ENCODE measurements at regions not wholly inside any gene's neighbourhood (a gene's known extent, or its start where the extent isn't known, plus 50 kb on each side); places are given as distances from the start of the nearest gene placed in this dataset.

DNA sequence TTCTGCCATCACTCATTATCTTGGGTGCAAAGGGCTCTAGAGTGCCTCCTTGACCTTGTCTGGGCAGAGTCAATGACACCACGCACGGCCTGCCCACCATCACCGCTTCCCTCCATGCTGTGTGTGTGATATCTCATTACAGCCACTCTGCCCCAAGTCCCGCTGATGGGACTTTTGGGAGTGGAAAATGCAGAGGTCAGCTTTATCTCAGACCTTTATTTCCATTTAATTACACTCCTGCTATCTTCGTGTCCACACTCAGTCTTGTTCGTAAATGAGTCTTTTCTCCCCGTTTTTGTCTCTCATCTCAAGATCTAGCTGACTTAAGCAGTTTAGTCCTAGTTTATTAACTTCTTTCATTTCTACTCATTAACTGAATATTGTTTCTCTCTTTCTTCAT, 226.2 kb downstream of the ICE1 start:
- no peaks in the 10 kb centered on the region for H3K27me3 ChIP-seq (ENCODE audit: insufficient read depth, low read length)
- no peaks in the 10 kb centered on the region for H3K36me3 ChIP-seq (ENCODE audit: insufficient read depth, low read length)
- no peak overlapping the region for H3K9ac ChIP-seq (ENCODE audit: low read depth, low read length)
- WGBS: 95% methylated on average over 7 of the region's 7 CpGs
- H3K4me1 ChIP-seq (ENCODE audit: insufficient read depth, low read length): no peaks in the 10 kb centered on the region
- no peaks in the 10 kb centered on the region for H3K9me3 ChIP-seq (ENCODE audit: insufficient read depth, low read depth, low read length)
- no peak overlapping the region for H3K27ac ChIP-seq (ENCODE audit: low read depth, low read length)
- no peak overlapping the region for H3K4me3 ChIP-seq (ENCODE audit: low read length)

DNA sequence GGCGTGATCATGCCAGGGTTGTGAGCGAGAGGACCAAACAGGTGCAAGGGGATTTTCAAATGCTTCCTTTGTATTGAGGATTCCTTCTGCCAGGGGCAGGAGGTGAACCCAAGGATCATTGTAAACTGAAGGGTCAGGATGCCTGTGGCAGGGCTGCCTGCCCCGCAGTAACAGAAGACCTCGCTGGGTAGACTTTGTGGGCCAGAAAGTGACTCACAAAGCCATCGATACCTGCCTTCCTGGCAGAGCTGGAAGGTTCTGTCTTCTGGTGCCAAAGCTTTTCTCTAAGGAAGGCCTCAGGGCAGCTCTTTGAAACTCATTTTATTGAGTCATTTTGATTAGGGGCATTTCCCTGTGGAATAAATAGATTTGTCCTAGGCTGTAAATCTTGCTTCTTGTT, 223.4 kb downstream of the ICE1 start:
- no peak overlapping the region for H3K4me3 ChIP-seq (ENCODE audit: low read length)
- no peak overlapping the region for H3K27ac ChIP-seq (ENCODE audit: low read depth, low read length)
- H3K9ac ChIP-seq (ENCODE audit: low read depth, low read length): no peak overlapping the region
- no peaks in the 10 kb centered on the region for H3K36me3 ChIP-seq (ENCODE audit: insufficient read depth, low read length)
- no peaks in the 10 kb centered on the region for H3K9me3 ChIP-seq (ENCODE audit: insufficient read depth, low read depth, low read length)
- no peaks in the 10 kb centered on the region for H3K4me1 ChIP-seq (ENCODE audit: insufficient read depth, low read length)
- 96% methylated on average over 5 of the region's 5 CpGs for WGBS
- no peaks in the 10 kb centered on the region for H3K27me3 ChIP-seq (ENCODE audit: insufficient read depth, low read length)

DNA sequence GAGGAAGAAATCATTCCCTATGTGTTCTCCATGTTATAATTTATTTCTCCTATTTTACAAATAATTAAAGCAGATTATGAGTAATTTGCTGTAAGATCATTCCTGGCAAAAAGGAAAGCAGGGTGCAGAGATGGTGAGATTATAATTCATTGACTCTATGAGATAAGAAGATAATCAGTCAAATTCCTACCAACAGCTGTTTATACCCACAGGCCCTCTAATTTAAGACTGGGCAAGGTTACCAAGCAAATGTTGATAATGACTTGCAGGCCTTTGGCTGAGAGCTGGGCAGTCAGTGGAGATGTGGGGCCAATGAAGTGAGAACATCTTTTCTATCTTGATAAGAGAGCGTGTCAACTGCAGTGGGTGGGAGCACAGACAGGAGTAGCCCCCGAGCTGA, 222.7 kb downstream of the ICE1 start:
- Histone ChIP-seq H3K4me1 (ENCODE audit: insufficient read depth, low read length) (no peaks in the 10 kb centered on the region), H3K27me3 (ENCODE audit: insufficient read depth, low read length) (no peaks in the 10 kb centered on the region), H3K4me3 (ENCODE audit: low read length) (no peak overlapping the region), H3K9me3 (ENCODE audit: insufficient read depth, low read depth, low read length) (no peaks in the 10 kb centered on the region), H3K36me3 (ENCODE audit: insufficient read depth, low read length) (no peaks in the 10 kb centered on the region), H3K27ac (ENCODE audit: low read depth, low read length) (no peak overlapping the region), H3K9ac (ENCODE audit: low read depth, low read length) (no peak overlapping the region)
- WGBS: 91% methylated on average over 2 of the region's 2 CpGs

DNA sequence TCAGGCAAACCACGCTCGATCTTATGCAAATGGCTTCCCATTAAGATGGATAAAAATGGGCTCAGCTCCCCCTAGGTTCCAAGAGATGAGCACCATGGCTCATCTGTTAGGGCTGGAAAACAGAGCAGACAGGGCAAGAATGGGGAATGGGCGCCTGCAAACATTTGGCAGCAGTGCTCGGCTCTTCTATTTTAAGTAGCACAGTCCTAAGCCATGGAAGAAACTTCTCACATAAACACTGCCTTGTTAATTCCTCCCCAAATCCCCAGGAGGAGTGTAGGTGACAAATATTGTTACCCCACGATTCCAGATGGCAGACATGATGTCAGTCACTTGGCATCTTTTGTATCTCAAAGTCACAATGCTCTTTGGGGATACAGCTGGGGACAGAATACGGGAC, 221.8 kb downstream of the ICE1 start:
- 87% methylated on average over 6 of the region's 6 CpGs for WGBS
- H3K36me3 ChIP-seq (ENCODE audit: insufficient read depth, low read length): no peaks in the 10 kb centered on the region
- no peaks in the 10 kb centered on the region for H3K9me3 ChIP-seq (ENCODE audit: insufficient read depth, low read depth, low read length)
- no peaks in the 10 kb centered on the region for H3K4me1 ChIP-seq (ENCODE audit: insufficient read depth, low read length)
- no peak overlapping the region for H3K27ac ChIP-seq (ENCODE audit: low read depth, low read length)
- no peak overlapping the region for H3K9ac ChIP-seq (ENCODE audit: low read depth, low read length)
- H3K27me3 ChIP-seq (ENCODE audit: insufficient read depth, low read length): no peaks in the 10 kb centered on the region
- no peak overlapping the region for H3K4me3 ChIP-seq (ENCODE audit: low read length)

DNA sequence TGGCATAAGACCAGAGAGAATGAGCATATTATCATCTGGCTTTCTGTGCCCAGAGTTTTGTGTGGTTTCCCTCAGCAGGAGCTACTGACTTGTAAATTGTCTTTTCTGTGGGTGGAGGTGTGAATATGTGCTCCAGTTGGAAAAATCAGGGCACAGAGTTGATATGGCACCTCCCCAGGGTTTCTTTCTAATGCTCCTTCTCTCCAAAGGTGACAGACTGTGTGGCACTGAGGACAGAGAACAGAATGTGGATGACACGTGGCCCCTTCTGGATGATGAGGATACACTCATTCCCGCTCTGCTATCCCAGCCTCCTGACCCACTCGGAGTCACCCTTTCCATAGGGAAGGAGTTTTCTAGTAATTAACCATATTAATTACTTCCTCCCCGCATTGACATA, 221.0 kb downstream of the ICE1 start:
- Histone ChIP-seq H3K36me3 (ENCODE audit: insufficient read depth, low read length) (no peaks in the 10 kb centered on the region), H3K9ac (ENCODE audit: low read depth, low read length) (no peak overlapping the region), H3K9me3 (ENCODE audit: insufficient read depth, low read depth, low read length) (no peaks in the 10 kb centered on the region), H3K4me3 (ENCODE audit: low read length) (no peak overlapping the region), H3K27ac (ENCODE audit: low read depth, low read length) (no peak overlapping the region), H3K4me1 (ENCODE audit: insufficient read depth, low read length) (no peaks in the 10 kb centered on the region), H3K27me3 (ENCODE audit: insufficient read depth, low read length) (no peaks in the 10 kb centered on the region)
- WGBS: 85% methylated on average over 2 of the region's 4 CpGs

DNA sequence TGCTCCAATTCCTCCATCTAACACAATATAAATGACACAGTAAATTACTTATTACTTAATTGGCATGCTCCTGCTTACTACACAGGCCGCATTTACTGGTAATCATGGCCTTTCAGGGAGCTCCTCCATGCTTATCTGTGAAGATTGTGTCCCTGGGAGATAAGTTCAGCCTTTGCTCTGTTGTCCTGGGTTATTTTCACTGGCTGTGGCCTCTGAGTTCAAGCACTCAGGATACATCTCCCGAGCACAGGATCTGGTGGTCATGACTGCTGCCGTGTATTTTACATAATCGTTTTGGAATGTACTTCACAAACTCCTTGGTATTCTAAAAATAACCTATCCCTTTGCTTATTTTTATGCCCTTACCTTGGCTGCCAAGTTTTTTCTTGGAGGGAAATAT, 215.7 kb downstream of the ICE1 start:
- WGBS: 87% methylated on average over 4 of the region's 4 CpGs
- H3K36me3 ChIP-seq (ENCODE audit: insufficient read depth, low read length): no peaks in the 10 kb centered on the region
- H3K27ac ChIP-seq (ENCODE audit: low read depth, low read length): no peak overlapping the region
- no peaks in the 10 kb centered on the region for H3K9me3 ChIP-seq (ENCODE audit: insufficient read depth, low read depth, low read length)
- no peaks in the 10 kb centered on the region for H3K4me1 ChIP-seq (ENCODE audit: insufficient read depth, low read length)
- H3K4me3 ChIP-seq (ENCODE audit: low read length): no peak overlapping the region
- no peak overlapping the region for H3K9ac ChIP-seq (ENCODE audit: low read depth, low read length)
- H3K27me3 ChIP-seq (ENCODE audit: insufficient read depth, low read length): no peaks in the 10 kb centered on the region

DNA sequence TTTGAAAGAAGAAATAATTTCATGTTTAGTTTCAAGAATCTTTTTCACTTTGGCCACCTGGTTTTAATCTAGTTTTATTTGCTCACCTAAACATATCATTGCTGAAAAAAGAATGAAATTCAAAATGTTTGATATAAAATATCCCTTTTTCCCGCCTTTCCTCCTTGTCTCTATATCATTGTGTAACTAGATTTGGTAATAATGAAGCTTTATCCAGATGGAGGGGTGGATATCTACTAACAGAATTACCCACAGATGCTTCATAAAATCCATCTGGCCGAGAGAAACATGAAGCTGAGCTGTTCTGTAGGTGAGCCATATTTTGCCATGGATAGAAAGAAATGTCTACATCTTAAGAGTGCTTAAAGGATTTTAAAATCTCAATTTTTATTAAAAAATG, 214.7 kb downstream of the ICE1 start:
- H3K27me3 ChIP-seq (ENCODE audit: insufficient read depth, low read length): no peaks in the 10 kb centered on the region
- H3K4me3 ChIP-seq (ENCODE audit: low read length): no peak overlapping the region
- H3K9ac ChIP-seq (ENCODE audit: low read depth, low read length): no peak overlapping the region
- no peak overlapping the region for H3K27ac ChIP-seq (ENCODE audit: low read depth, low read length)
- no peaks in the 10 kb centered on the region for H3K36me3 ChIP-seq (ENCODE audit: insufficient read depth, low read length)
- WGBS: no CpG with 5 or more reads among the region's 2 CpGs
- no peaks in the 10 kb centered on the region for H3K4me1 ChIP-seq (ENCODE audit: insufficient read depth, low read length)
- H3K9me3 ChIP-seq (ENCODE audit: insufficient read depth, low read depth, low read length): peaks cover 10% of the 10 kb centered on the region; the same call in 1 of the 2 replicates

DNA sequence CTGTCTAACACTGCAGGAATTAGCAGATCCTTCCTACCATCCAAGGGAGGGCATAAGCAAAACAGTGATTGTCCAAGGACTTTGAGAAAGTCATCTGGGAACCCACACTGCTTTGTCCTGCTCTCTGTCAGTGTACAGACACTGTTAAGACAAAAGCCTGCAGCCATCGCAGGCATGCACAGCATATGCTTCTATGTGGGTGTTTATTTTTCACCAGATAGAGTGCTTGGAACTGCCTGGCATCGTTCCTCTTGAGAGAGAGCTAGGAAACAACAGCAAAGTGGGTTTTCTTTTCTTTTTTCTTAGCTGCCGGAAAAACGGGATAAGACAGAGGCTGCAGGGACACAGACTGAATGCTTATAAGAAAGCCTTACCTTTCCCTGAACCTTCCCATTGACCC, 212.3 kb downstream of the ICE1 start:
- Histone ChIP-seq H3K36me3 (ENCODE audit: insufficient read depth, low read length) (no peaks in the 10 kb centered on the region), H3K4me3 (ENCODE audit: low read length) (no peak overlapping the region), H3K9me3 (ENCODE audit: insufficient read depth, low read depth, low read length) (peaks cover 10% of the 10 kb centered on the region; the same call in 1 of the 2 replicates), H3K27me3 (ENCODE audit: insufficient read depth, low read length) (no peaks in the 10 kb centered on the region), H3K27ac (ENCODE audit: low read depth, low read length) (no peak overlapping the region), H3K9ac (ENCODE audit: low read depth, low read length) (no peak overlapping the region), H3K4me1 (ENCODE audit: insufficient read depth, low read length) (no peaks in the 10 kb centered on the region)
- 94% methylated on average over 4 of the region's 4 CpGs for WGBS

DNA sequence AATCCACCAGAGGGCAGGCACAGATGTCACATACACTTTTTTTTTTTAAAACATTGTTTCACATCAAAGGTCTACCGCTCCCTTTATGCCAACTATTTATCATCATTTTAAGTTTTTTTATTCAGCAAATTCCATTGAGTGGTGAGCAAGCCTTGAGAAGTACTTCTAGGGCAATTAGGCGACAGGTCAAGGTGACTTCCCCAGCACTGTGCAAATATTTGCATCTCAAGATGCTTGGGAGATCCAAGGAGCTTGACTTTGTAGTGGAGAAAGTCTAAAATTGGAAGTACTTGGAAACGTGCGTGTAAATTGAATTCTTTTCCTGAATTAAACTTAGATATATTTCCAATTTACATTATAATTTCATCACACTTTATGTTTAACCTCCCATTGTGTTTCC, 211.1 kb downstream of the ICE1 start:
- H3K4me3 ChIP-seq (ENCODE audit: low read length): no peak overlapping the region
- H3K27ac ChIP-seq (ENCODE audit: low read depth, low read length): no peak overlapping the region
- H3K9me3 ChIP-seq (ENCODE audit: insufficient read depth, low read depth, low read length): peaks cover 10% of the 10 kb centered on the region; the same call in 1 of the 2 replicates
- WGBS: 91% methylated on average over 2 of the region's 4 CpGs
- H3K27me3 ChIP-seq (ENCODE audit: insufficient read depth, low read length): no peaks in the 10 kb centered on the region
- H3K4me1 ChIP-seq (ENCODE audit: insufficient read depth, low read length): no peaks in the 10 kb centered on the region
- no peak overlapping the region for H3K9ac ChIP-seq (ENCODE audit: low read depth, low read length)
- no peaks in the 10 kb centered on the region for H3K36me3 ChIP-seq (ENCODE audit: insufficient read depth, low read length)

DNA sequence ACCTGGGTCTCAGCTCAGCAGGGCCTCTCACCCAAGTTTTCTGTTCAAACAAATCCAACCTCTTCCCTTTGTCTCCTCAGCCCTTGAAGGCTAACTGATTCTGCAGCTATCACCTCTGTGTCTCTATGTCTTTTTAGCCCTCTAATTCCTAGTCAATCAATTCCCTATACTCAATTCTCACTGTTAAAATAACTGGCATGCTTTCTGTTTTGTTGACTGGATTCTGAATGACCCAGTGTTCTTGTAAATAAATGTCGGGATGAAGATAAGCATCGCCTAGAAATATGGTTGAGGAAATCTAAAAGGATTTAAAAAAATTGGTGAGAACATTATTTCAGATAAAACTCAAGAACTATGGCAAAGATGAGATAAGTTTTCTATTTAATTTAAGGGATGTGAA, 210.2 kb downstream of the ICE1 start:
- 96% methylated on average over 2 of the region's 2 CpGs for WGBS
- H3K27me3 ChIP-seq (ENCODE audit: insufficient read depth, low read length): no peaks in the 10 kb centered on the region
- no peak overlapping the region for H3K9ac ChIP-seq (ENCODE audit: low read depth, low read length)
- no peaks in the 10 kb centered on the region for H3K36me3 ChIP-seq (ENCODE audit: insufficient read depth, low read length)
- no peaks in the 10 kb centered on the region for H3K4me1 ChIP-seq (ENCODE audit: insufficient read depth, low read length)
- H3K27ac ChIP-seq (ENCODE audit: low read depth, low read length): no peak overlapping the region
- peaks cover 10% of the 10 kb centered on the region; the same call in 1 of the 2 replicates for H3K9me3 ChIP-seq (ENCODE audit: insufficient read depth, low read depth, low read length)
- no peak overlapping the region for H3K4me3 ChIP-seq (ENCODE audit: low read length)

DNA sequence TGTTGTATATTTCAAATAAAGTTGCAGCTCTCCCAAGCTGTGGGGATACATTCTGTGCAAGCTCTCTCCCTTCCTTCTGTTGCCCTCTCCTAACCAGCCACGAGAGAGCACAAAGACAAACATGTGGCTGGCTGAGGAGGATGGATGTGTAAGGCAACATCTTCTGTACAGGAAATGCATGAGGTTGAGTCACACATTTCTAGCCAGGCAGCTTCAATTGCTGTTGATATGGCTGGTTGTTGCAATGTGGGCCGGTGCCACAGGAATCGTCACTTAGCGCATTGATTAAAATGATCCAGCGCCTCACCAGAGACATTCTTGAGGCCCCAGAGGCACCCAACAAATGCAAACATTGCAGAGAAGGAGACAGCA, 207.1 kb downstream of the ICE1 start:
- Histone ChIP-seq H3K4me3 (ENCODE audit: low read length) (no peak overlapping the region), H3K9ac (ENCODE audit: low read depth, low read length) (no peak overlapping the region), H3K36me3 (ENCODE audit: insufficient read depth, low read length) (no peaks in the 10 kb centered on the region), H3K9me3 (ENCODE audit: insufficient read depth, low read depth, low read length) (peaks cover 15% of the 10 kb centered on the region), H3K4me1 (ENCODE audit: insufficient read depth, low read length) (no peaks in the 10 kb centered on the region), H3K27me3 (ENCODE audit: insufficient read depth, low read length) (no peaks in the 10 kb centered on the region), H3K27ac (ENCODE audit: low read depth, low read length) (no peak overlapping the region)
- 95% methylated on average over 5 of the region's 5 CpGs for WGBS

DNA sequence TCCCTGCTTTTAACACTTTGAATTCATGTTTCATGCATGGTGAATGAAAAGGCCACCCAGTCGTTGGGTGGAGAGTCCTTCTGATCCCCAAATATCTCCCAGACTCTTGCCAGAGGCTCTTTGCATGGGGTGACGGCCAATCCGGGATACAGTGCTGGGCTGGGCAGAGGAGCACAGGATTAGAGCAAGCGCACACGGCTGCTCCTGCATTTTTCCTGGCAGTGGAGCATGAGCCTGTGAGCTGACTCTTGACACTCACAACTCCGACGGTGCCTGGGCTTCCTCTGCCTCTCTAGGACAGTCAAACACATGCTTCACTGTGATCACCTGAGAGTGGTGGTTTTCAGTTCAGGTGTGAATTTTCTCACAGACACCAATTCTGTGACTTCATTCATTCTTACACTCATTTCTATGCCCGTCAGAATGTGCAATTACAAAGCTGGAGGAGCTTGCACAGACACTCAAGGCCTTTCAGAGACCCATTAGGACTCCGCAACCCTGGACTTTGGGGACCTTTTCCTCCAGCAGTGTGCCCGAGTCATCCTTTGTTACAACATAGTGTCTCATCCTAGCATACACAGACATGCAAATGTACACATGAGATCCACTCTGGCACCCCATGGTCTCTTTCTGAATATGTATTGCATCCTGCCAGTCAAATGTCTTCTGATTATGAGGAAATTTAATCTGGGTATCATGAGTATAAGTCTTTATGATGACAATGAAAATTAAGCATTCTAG, 206.6 kb downstream of the ICE1 start:
- Histone ChIP-seq H3K9ac (ENCODE audit: low read depth, low read length) (no peak overlapping the region), H3K27me3 (ENCODE audit: insufficient read depth, low read length) (no peaks in the 10 kb centered on the region), H3K9me3 (ENCODE audit: insufficient read depth, low read depth, low read length) (peaks cover 21% of the 10 kb centered on the region), H3K4me3 (ENCODE audit: low read length) (no peak overlapping the region), H3K27ac (ENCODE audit: low read depth, low read length) (no peak overlapping the region), H3K36me3 (ENCODE audit: insufficient read depth, low read length) (no peaks in the 10 kb centered on the region), H3K4me1 (ENCODE audit: insufficient read depth, low read length) (no peaks in the 10 kb centered on the region)
- WGBS: 92% methylated on average over 10 of the region's 10 CpGs

Data from HUES64 (cell line).